ENCODE measurements at regions not wholly inside any gene's neighbourhood (a gene's known extent, or its start where the extent isn't known, plus 50 kb on each side); places are given as distances from the start of the nearest gene placed in this dataset.
"Not testable (repeated sequence)": the region's sequence is repeated elsewhere in the genome, so short reads cannot be mapped to it uniquely, and the experiment has no call there.

DNA sequence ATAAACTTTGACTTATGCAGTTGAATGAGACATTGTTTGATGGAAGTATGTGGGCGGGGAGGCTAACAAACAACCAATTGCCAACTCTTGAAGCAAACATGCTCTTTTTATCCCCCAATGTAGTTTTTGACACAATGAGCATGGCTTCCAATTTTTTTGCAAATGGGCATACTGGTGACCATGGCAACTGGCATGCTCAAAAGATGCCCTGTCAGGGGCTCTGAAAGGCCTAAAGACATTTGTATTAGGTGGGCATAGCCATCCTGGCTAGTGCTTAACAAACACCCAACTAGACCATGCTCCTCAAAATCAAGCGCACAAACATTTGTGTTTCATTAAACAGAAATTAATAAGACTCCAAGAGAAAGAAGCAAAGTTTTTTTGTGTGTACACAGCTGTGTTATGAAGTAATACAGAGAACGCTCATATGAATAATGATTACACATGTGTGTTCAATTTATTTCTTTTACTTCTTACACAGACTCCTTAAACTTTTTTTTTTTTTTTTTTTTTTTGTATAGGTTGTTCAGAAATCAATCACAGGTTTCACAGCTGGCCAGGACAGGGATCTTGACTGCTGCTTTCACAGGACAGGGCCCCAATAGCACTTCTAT lies 95.6 kb downstream of the DLEU7 start:
- Histone ChIP-seq H3K4me3 (ENCODE audit: low read length) (no peak overlapping the region), H3K4me1 (ENCODE audit: control insufficient read depth, insufficient read depth, low read length) (no peaks in the 10 kb centered on the region), H3K27me3 (ENCODE audit: control insufficient read depth, insufficient read depth, low read length) (no peaks in the 10 kb centered on the region), H3K36me3 (ENCODE audit: control insufficient read depth, insufficient read depth, low read length) (no peaks in the 10 kb centered on the region), H3K9me3 (ENCODE audit: control insufficient read depth, insufficient read depth, low read length) (no peaks in the 10 kb centered on the region), H3K27ac (ENCODE audit: low read length) (no peak overlapping the region)
- DNase-seq: no peak
- no peak for ATAC-seq
- Mint-ChIP-seq H3K9me3 (no peaks in the 10 kb centered on the region), H3K4me3 (no peak overlapping the region), H3K4me1 (peaks cover 3 to 4% of the 10 kb centered on the region in 2 donors), H3K27ac (no peak overlapping the region), H3K27me3 (ENCODE audit: low read depth in 2 of 2) (peaks cover 26 to 41% of the 10 kb centered on the region in 2 donors), H3K36me3 (no peaks in the 10 kb centered on the region)
- WGBS (ENCODE audit: insufficient coverage): 100% methylated on average over 1 of the region's 3 CpGs
- TF ChIP-seq, protein P1, sequence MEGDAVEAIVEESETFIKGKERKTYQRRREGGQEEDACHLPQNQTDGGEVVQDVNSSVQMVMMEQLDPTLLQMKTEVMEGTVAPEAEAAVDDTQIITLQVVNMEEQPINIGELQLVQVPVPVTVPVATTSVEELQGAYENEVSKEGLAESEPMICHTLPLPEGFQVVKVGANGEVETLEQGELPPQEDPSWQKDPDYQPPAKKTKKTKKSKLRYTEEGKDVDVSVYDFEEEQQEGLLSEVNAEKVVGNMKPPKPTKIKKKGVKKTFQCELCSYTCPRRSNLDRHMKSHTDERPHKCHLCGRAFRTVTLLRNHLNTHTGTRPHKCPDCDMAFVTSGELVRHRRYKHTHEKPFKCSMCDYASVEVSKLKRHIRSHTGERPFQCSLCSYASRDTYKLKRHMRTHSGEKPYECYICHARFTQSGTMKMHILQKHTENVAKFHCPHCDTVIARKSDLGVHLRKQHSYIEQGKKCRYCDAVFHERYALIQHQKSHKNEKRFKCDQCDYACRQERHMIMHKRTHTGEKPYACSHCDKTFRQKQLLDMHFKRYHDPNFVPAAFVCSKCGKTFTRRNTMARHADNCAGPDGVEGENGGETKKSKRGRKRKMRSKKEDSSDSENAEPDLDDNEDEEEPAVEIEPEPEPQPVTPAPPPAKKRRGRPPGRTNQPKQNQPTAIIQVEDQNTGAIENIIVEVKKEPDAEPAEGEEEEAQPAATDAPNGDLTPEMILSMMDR (IDR thresholded peaks at IDR 0.05): no peak
- intact Hi-C loops (cut with micrococcal nuclease): no loop called here

DNA sequence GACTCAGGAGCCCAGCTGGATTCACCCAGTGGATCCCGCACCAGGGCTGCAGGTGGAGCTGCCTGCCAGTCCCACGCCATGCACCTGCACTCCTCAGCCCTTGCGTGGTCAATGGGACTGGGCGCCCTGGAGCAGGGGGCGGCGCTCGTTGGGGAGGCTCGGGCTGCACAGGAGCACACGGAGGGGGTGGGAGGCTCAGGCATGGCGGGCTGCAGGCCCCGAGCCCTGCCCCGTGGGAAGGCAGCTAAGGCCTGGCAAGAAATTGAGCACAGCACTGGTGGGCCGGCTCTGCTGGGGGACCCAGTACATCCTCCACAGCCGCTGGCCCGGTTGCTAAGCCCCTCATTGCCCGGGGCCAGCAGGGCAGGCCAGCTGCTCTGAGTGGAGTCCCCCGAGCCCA lies 90.3 kb downstream of the DLEU7 start:
- H3K27me3 ChIP-seq (ENCODE audit: control insufficient read depth, insufficient read depth, low read length); ATAC-seq; H3K36me3 ChIP-seq (ENCODE audit: control insufficient read depth, insufficient read depth, low read length); H3K4me1 ChIP-seq (ENCODE audit: control insufficient read depth, insufficient read depth, low read length); H3K4me1 Mint-ChIP-seq; DNase-seq; intact Hi-C loops (cut with micrococcal nuclease); H3K4me3 Mint-ChIP-seq; H3K9me3 Mint-ChIP-seq; H3K27ac ChIP-seq (ENCODE audit: low read length); H3K36me3 Mint-ChIP-seq; H3K4me3 ChIP-seq (ENCODE audit: low read length); H3K27ac Mint-ChIP-seq; H3K9me3 ChIP-seq (ENCODE audit: control insufficient read depth, insufficient read depth, low read length): not testable (repeated sequence)
- WGBS (ENCODE audit: insufficient coverage): 92% methylated on average over 17 of the region's 17 CpGs
- H3K27me3 Mint-ChIP-seq (ENCODE audit: low read depth in 2 of 2): peaks cover 25 to 28% of the 10 kb centered on the region in 2 donors

DNA sequence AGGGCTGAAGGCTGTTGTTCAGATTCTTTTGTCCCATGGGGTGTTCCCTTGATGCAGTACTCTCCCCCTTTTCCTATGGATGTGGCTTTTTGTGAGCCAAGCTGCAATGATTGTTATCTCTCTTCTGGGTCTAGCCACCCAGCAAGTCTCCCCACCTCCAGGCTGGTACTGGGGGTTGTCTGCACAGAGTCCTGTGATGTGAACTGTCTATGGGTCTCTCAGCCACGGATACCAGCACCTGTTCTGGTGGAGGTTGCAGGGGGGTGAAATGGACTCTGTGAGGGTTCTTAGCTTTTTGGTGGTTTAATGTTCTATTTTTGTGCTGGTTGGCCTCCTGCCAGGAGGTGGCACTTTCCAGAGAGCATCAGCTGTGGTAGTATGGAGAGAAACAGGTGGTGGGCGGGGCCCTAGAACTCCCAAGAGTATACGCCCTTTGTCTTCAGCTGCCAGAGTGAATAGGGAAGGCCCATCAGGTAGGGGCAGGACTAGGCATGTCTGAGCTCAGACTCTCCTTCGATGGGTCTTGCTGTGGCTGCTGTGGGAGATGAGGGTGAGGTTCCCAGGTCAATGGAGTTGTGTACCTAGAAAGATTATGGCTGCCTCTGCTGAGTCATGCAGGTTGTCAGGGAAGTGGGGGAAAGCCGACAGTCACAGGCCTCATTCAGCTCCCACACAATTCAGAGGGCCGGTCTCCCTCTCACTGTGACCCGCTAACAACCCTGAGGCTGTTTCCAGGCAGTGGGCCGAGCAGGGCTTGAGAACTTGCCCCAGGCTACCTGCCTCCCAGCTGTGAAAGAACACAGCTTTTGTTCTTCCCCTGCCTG lies 87.4 kb downstream of the DLEU7 start:
- H3K36me3 ChIP-seq (ENCODE audit: control insufficient read depth, insufficient read depth, low read length); H3K9me3 Mint-ChIP-seq; ATAC-seq; H3K9me3 ChIP-seq (ENCODE audit: control insufficient read depth, insufficient read depth, low read length); H3K4me3 Mint-ChIP-seq; H3K27ac ChIP-seq (ENCODE audit: low read length); H3K4me1 ChIP-seq (ENCODE audit: control insufficient read depth, insufficient read depth, low read length); H3K27me3 ChIP-seq (ENCODE audit: control insufficient read depth, insufficient read depth, low read length); H3K4me1 Mint-ChIP-seq; DNase-seq; intact Hi-C loops (cut with micrococcal nuclease); H3K36me3 Mint-ChIP-seq; H3K4me3 ChIP-seq (ENCODE audit: low read length); H3K27ac Mint-ChIP-seq: not testable (repeated sequence)
- peaks cover 11 to 19% of the 10 kb centered on the region in 2 donors for H3K27me3 Mint-ChIP-seq (ENCODE audit: low read depth in 2 of 2)
- 61% methylated on average over 8 of the region's 8 CpGs for WGBS (ENCODE audit: insufficient coverage)

DNA sequence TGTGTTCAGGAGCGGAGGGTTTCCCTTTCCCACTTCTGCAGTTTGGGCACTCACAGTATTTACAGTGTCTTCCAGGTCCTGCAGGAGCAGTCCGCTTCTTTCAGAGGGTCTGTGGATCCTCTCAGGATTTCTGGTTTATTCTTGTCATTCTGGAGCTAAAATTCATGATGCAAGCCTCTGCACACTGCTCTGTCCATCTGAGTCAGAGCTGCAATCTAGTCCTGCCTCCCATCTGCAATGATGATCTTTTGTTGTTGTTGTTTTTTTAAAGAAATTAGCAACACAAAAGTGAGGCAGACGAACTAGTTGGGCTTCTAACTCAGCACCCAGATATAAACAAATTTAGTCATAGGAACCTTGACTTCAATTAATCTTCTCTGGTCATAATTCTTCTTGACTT lies 86.5 kb downstream of the DLEU7 start:
- intact Hi-C loops (cut with micrococcal nuclease): no loop called here

More for the DNA sequence above, 86.5 kb downstream of the DLEU7 start:
- Mint-ChIP-seq H3K27me3 (ENCODE audit: low read depth in 2 of 2) (peaks cover 11 to 18% of the 10 kb centered on the region in 2 donors), H3K4me1 (peaks cover 0 to 5% of the 10 kb centered on the region in 2 donors), H3K27ac (no peak overlapping the region), H3K4me3 (no peak overlapping the region), H3K36me3 (no peaks in the 10 kb centered on the region), H3K9me3 (no peaks in the 10 kb centered on the region)
- Histone ChIP-seq H3K9me3 (ENCODE audit: control insufficient read depth, insufficient read depth, low read length) (no peaks in the 10 kb centered on the region), H3K4me3 (ENCODE audit: low read length) (no peak overlapping the region), H3K27me3 (ENCODE audit: control insufficient read depth, insufficient read depth, low read length) (no peaks in the 10 kb centered on the region), H3K36me3 (ENCODE audit: control insufficient read depth, insufficient read depth, low read length) (no peaks in the 10 kb centered on the region), H3K27ac (ENCODE audit: low read length) (no peak overlapping the region), H3K4me1 (ENCODE audit: control insufficient read depth, insufficient read depth, low read length) (no peaks in the 10 kb centered on the region)
- TF ChIP-seq, protein P1 (IDR thresholded peaks at IDR 0.05): no peak
- no peak for DNase-seq
- 93% methylated on average over 3 of the region's 3 CpGs for WGBS (ENCODE audit: insufficient coverage)
- ATAC-seq: no peak
